ENCODE measurements at regions not wholly inside any gene's neighbourhood (a gene's known extent, or its start where the extent isn't known, plus 50 kb on each side); places are given as distances from the start of the nearest gene placed in this dataset.

GRCh38 chr9:129338724-129339430, 160.8 kb upstream of the IER5L start:
- TF ChIP-seq CTCF (conservative IDR thresholded peaks at IDR 0.05; ENCODE audit: low read depth, low read length) (no peak), EZH2 (IDR thresholded peaks at IDR 0.05; ENCODE audit: low read length, unreplicated experiment) (no peak), EZH2phosphoT487 (IDR thresholded peaks at IDR 0.05; ENCODE audit: borderline replicate concordance, low read length) (no peak)

All from PC-3 (cell line).